Ishikawa (cell line): ENCODE measurements at regions not wholly inside any gene's neighbourhood (a gene's known extent, or its start where the extent isn't known, plus 50 kb on each side); places are given as distances from the start of the nearest gene placed in this dataset.
A peak's percentile ranks its signal among the peaks of the same experiment; 100 is the strongest.

Source experiments
- CEBPB ChIP-seq: IDR thresholded peaks from 2 replicates; pipeline ENCODE4 v1.6.1; 2012
- CREB1 ChIP-seq: IDR thresholded peaks from 2 replicates; pipeline ENCODE4 v1.6.1; 2012; ENCODE audit warnings: low read depth
- EGR1 ChIP-seq: IDR thresholded peaks from 2 replicates; pipeline ENCODE4 v1.6.1; 2012
- EP300 ChIP-seq: IDR thresholded peaks from 2 replicates; pipeline ENCODE4 v1.6.1; 2012; ENCODE audit warnings: borderline replicate concordance
- FOXM1 ChIP-seq: IDR thresholded peaks from 2 replicates; pipeline ENCODE4 v1.6.1; 2012; ENCODE audit warnings: low read depth, borderline replicate concordance
- MAX ChIP-seq: IDR thresholded peaks from 2 replicates; pipeline ENCODE4 v1.6.1; 2012
- NFIC ChIP-seq: IDR thresholded peaks from 2 replicates; pipeline ENCODE4 v1.6.1; 2012
- RAD21 ChIP-seq: IDR thresholded peaks from 2 replicates; pipeline ENCODE4 v1.6.1; 2012; ENCODE audit warnings: low read depth
- REST ChIP-seq: IDR thresholded peaks from 2 replicates; pipeline ENCODE4 v1.6.1; 2012; ENCODE audit warnings: low read depth, mild to moderate bottlenecking
- TAF1 ChIP-seq: IDR thresholded peaks from 2 replicates; pipeline ENCODE4 v1.6.1; 2012; ENCODE audit warnings: low read depth, mild to moderate bottlenecking
- TCF12 ChIP-seq: IDR thresholded peaks from 2 replicates; pipeline ENCODE4 v1.6.1; 2012; ENCODE audit warnings: low read depth
- TEAD4 ChIP-seq: IDR thresholded peaks from 2 replicates; pipeline ENCODE4 v1.6.1; 2012
- USF1 ChIP-seq: IDR thresholded peaks from 2 replicates; pipeline ENCODE4 v1.6.1; 2012
- ZBTB7A ChIP-seq: IDR thresholded peaks from 2 replicates; pipeline ENCODE4 v1.6.1; 2012; ENCODE audit warnings: low read depth

- TF ChIP-seq TEAD4 (peak; percentile 55), EGR1 (no peak), TCF12 (peak; percentile 75), REST (no peak), NFIC (peak; percentile 63; the same call in 1 of the 2 replicates), TAF1 (no peak), FOXM1 (peak; percentile 74; the same call in 1 of the 2 replicates), ZBTB7A (no peak), EP300 (peak; percentile 88), CREB1 (no peak)
Measured at GRCh38 chr1:94324178-94324544, 86.8 kb upstream of the ARHGAP29 start.

GRCh38 chr1:94323311-94324177 is 86.2 kb upstream of the ARHGAP29 start:
- TF ChIP-seq EGR1, result no peak

GRCh38 chr1:94322696-94323095 is 85.3 kb upstream of the ARHGAP29 start:
- TF ChIP-seq RAD21 (peak; percentile 52; the same call in 1 of the 2 replicates), EGR1 (0 out of 2 replicates have a peak, but pooled peaks have one; percentile 17), ZBTB7A (no peak), CEBPB (peak; percentile 68), MAX (peak; percentile 54), TCF12 (peak; percentile 51), TAF1 (no peak), EP300 (peak; percentile 75), REST (no peak), TEAD4 (peak; percentile 45; the same call in 1 of the 2 replicates), CREB1 (no peak)

GRCh38 chr1:94321662-94322061 is 84.3 kb upstream of the ARHGAP29 start:
- TF ChIP-seq FOXM1 (no peak), ZBTB7A (no peak), TAF1 (no peak), CEBPB (no peak), RAD21 (no peak)

GRCh38 chr1:94319319-94320102 is 82.1 kb upstream of the ARHGAP29 start:
- TF ChIP-seq MAX (no peak), RAD21 (no peak), USF1 (no peak), TAF1 (no peak), TCF12 (no peak), REST (no peak), ZBTB7A (no peak)
